GM21576 (cell line): ENCODE measurements at regions not wholly inside any gene's neighbourhood (a gene's known extent, or its start where the extent isn't known, plus 50 kb on each side); places are given as distances from the start of the nearest gene placed in this dataset.
"Not testable (repeated sequence)": the region's sequence is repeated elsewhere in the genome, so short reads cannot be mapped to it uniquely, and the experiment has no call there.

ENCODE experiments used
- ATAC-seq: cut with Tn5 transposase; IDR thresholded peaks from one replicate; pipeline ENCODE4 v1.9.1; 2021; ENCODE audit warnings: mild to moderate bottlenecking, moderate library complexity; ENCODE audit not compliant: unreplicated experiment

- no peak for ATAC-seq
Measured at GRCh38 chr16:16991711-16992110, 479.0 kb downstream of the XYLT1 start.

GRCh38 chr16:16992975-16993765, 477.6 kb downstream of the XYLT1 start:
- no peak for ATAC-seq

GRCh38 chr16:16994831-16995230, 475.9 kb downstream of the XYLT1 start:
- no peak for ATAC-seq

- no peak for ATAC-seq
Measured at GRCh38 chr16:16996827-16997226, 473.9 kb downstream of the XYLT1 start.

GRCh38 chr16:16997349-16997748, 473.4 kb downstream of the XYLT1 start:
- no peak for ATAC-seq

GRCh38 chr16:17001471-17001870, 469.3 kb downstream of the XYLT1 start:
- ATAC-seq: no peak

- ATAC-seq: no peak
Measured at GRCh38 chr16:17002565-17002964, 468.2 kb downstream of the XYLT1 start.

- ATAC-seq: not testable (repeated sequence)
Measured at GRCh38 chr16:17005963-17006362, 464.8 kb downstream of the XYLT1 start.

GRCh38 chr16:17011712-17012111, 459.0 kb downstream of the XYLT1 start:
- no peak for ATAC-seq

- no peak for ATAC-seq
Measured at GRCh38 chr16:17013038-17013437, 457.7 kb downstream of the XYLT1 start.

GRCh38 chr16:17014484-17015121, 456.2 kb downstream of the XYLT1 start:
- ATAC-seq: no peak

GRCh38 chr16:17015702-17016101, 455.1 kb downstream of the XYLT1 start:
- ATAC-seq: no peak

GRCh38 chr16:17017442-17017841, 453.3 kb downstream of the XYLT1 start:
- ATAC-seq: no peak

- no peak for ATAC-seq
Measured at GRCh38 chr16:17018585-17018939, 452.2 kb downstream of the XYLT1 start.

GRCh38 chr16:17019366-17019765, 451.4 kb downstream of the XYLT1 start:
- ATAC-seq: no peak

GRCh38 chr16:17023606-17024005, 447.2 kb downstream of the XYLT1 start:
- no peak for ATAC-seq

GRCh38 chr16:17024514-17024913, 446.2 kb downstream of the XYLT1 start:
- ATAC-seq: no peak

GRCh38 chr16:17026600-17027242, 444.0 kb downstream of the XYLT1 start:
- peak; percentile 79 for ATAC-seq

- no peak for ATAC-seq
Measured at GRCh38 chr16:17027488-17028129, 443.2 kb downstream of the XYLT1 start.

GRCh38 chr16:17029602-17030350, 441.0 kb downstream of the XYLT1 start:
- ATAC-seq: no peak
